HCT116 (cell line): ENCODE measurements at regions not wholly inside any gene's neighbourhood (a gene's known extent, or its start where the extent isn't known, plus 50 kb on each side); places are given as distances from the start of the nearest gene placed in this dataset.

Experiments
- ATAC-seq: fragments of 200-7000 bp; cut with Tn5 transposase; 2 replicates; pipeline ENCODE4 v1.9.1; 2020; ENCODE audit warnings: mild to moderate bottlenecking, moderate library complexity
- BruUV-seq: library from RNA; stranded (reverse); fragments of 400-500 nt; replicated peaks from 2 replicates; lab custom pipeline; 2021; lab: Mats Ljungman, UMichigan
- CTCF ChIA-PET: fragments of 300-600 bp; sonication (Branson Sonifier 250); formaldehyde crosslinking; loops from one replicate; lab custom pipeline; 2021; ENCODE audit warnings: antibody characterized with exemption; lab: Charles Lee
- POLR2A ChIA-PET: fragments of 300-600, 350-600 bp; sonication (Branson Sonifier 250); formaldehyde crosslinking; loops from one replicate; lab custom pipeline; 2021; ENCODE audit warnings: antibody characterized with exemption; lab: Charles Lee
- RAD21 ChIA-PET, 2 experiments: fragments of 300-600 bp; sonication (Branson Sonifier 250); formaldehyde crosslinking; loops; one replicate each; lab custom pipeline; 2023; ENCODE audit warnings: low total read pairs in 2 of 2; ENCODE audit not compliant: uncharacterized antibody in 2 of 2, unreplicated experiment in 2 of 2, low non-redundant PET in 1 of 2; lab: Charles Lee
- DNase-seq: peaks from one replicate; pipeline ENCODE4 v3.0.0-alpha.2; 2010; ENCODE audit warnings: low read depth, low spot score
- H2AFZ ChIP-seq: fragments of 200-600 bp; shearing (Covaris generic), sonication (generic); 2 replicates; pipeline ENCODE4 v1.6.1; 2017; ENCODE audit warnings: low read depth, mixed run types, mixed read lengths, antibody characterized with exemption, low read length; ENCODE audit not compliant: poor library complexity, severe bottlenecking
- H3K27ac ChIP-seq: 2 replicates; pipeline ENCODE4 v1.5.1; 2012; ENCODE audit warnings: low read depth, low read length
- H3K27me3 ChIP-seq: fragments of 200-600 bp; sonication (generic); 2 replicates; pipeline ENCODE4 v1.6.1; 2016; ENCODE audit warnings: mixed run types, low read length, mixed read lengths; ENCODE audit not compliant: insufficient read depth
- H3K36me3 ChIP-seq, 2 experiments: fragments of 200-500 bp in 1 of 2; fragments of 200-600 bp in 1 of 2; sonication (Bioruptor generic) in 1 of 2; sonication (generic) in 1 of 2; 2 replicates each; pipeline versions ENCODE4 v1.5.1 to v1.6.1; 2014 to 2016; ENCODE audit warnings: low read length in 2 of 2, inconsistent platforms in 1 of 2, mixed read lengths in 1 of 2, mixed run types in 1 of 2; ENCODE audit not compliant: insufficient read depth in 2 of 2, control insufficient read depth in 1 of 2
- H3K4me1 ChIP-seq, 2 experiments: fragments of 200-600 bp in 1 of 2; sonication (generic) in 1 of 2; 2 replicates each; pipeline versions ENCODE4 v1.5.1 to v1.6.1; 2012 to 2017; ENCODE audit warnings: low read length in 2 of 2, inconsistent platforms in 1 of 2, mild to moderate bottlenecking in 1 of 2, mixed read lengths in 1 of 2, mixed run types in 1 of 2, moderate library complexity in 1 of 2; ENCODE audit not compliant: insufficient read depth in 2 of 2, control insufficient read depth in 1 of 2
- H3K4me2 ChIP-seq: fragments of 200-600 bp; sonication (generic); 2 replicates; pipeline ENCODE4 v1.6.1; 2017; ENCODE audit warnings: mixed run types, low read length, mixed read lengths
- H3K4me3 ChIP-seq, 2 experiments: fragments of 200-600 bp in 1 of 2; sonication (generic) in 1 of 2; replicated peaks in 1 of 2; 2 replicates each; pipeline ENCODE4 v1.5.1; 2011 to 2016; ENCODE audit warnings: low read length in 2 of 2, control low read depth in 1 of 2, low read depth in 1 of 2, mild to moderate bottlenecking in 1 of 2, mixed read lengths in 1 of 2, mixed run types in 1 of 2
- H3K79me2 ChIP-seq: fragments of 200-600 bp; sonication (generic); 2 replicates; pipeline ENCODE4 v1.6.1; 2017; ENCODE audit warnings: mild to moderate bottlenecking, mixed run types, low read length, moderate library complexity, mixed read lengths; ENCODE audit not compliant: insufficient read depth
- H3K9ac ChIP-seq: fragments of 200-600 bp; sonication (generic); 2 replicates; pipeline ENCODE4 v1.6.1; 2016; ENCODE audit warnings: low read length, mixed read lengths
- H3K9me2 ChIP-seq: fragments of 200-600 bp; sonication (generic), shearing (Covaris generic); 2 replicates; pipeline ENCODE4 v1.6.1; 2017; ENCODE audit warnings: mixed run types, mild to moderate bottlenecking, moderate library complexity; ENCODE audit not compliant: insufficient read depth
- H3K9me3 ChIP-seq, 2 experiments: fragments of 200-500 bp in 1 of 2; fragments of 200-600 bp in 1 of 2; sonication (Bioruptor generic) in 1 of 2; sonication (generic) in 1 of 2; 2 replicates each; pipeline ENCODE4 v1.6.1; 2014 to 2017; ENCODE audit warnings: low read length in 2 of 2, mixed read lengths in 2 of 2, inconsistent platforms in 1 of 2, low read depth in 1 of 2, mild to moderate bottlenecking in 1 of 2, mixed run types in 1 of 2, moderate library complexity in 1 of 2; ENCODE audit not compliant: control insufficient read depth in 1 of 2, insufficient read depth in 1 of 2
- H4K20me1 ChIP-seq: fragments of 200-600 bp; sonication (generic), shearing (Covaris generic); 2 replicates; pipeline ENCODE4 v1.6.1; 2017; ENCODE audit warnings: mixed run types, mild to moderate bottlenecking, moderate library complexity; ENCODE audit not compliant: insufficient read depth
- EGR1 ChIP-seq: IDR thresholded peaks from 2 replicates; pipeline ENCODE4 v1.6.1; 2012; ENCODE audit warnings: low read depth
- ELF1 ChIP-seq: IDR thresholded peaks from 2 replicates; pipeline ENCODE4 v1.6.1; 2012; ENCODE audit warnings: low read depth, borderline replicate concordance
- EZH2 ChIP-seq: fragments of 200-600 bp; sonication (generic); IDR thresholded peaks from 2 replicates; pipeline ENCODE4 v1.6.1; 2017; ENCODE audit warnings: antibody characterized with exemption, mixed run types
- EZH2phosphoT487 ChIP-seq: fragments of 200-600 bp; IDR thresholded peaks from 2 replicates; pipeline ENCODE4 v1.6.1; 2018; ENCODE audit warnings: antibody characterized with exemption, borderline replicate concordance
- JUND ChIP-seq: IDR thresholded peaks from 2 replicates; pipeline ENCODE4 v1.6.1; 2012
- POLR2AphosphoS5 ChIP-seq: IDR thresholded peaks from 2 replicates; pipeline ENCODE4 v1.6.1; 2011; ENCODE audit warnings: mild to moderate bottlenecking, low read depth, low read length, moderate library complexity
- RAD21 ChIP-seq: IDR thresholded peaks from 2 replicates; pipeline ENCODE4 v1.6.1; 2012; ENCODE audit warnings: low read depth, mild to moderate bottlenecking
- SP1 ChIP-seq: IDR thresholded peaks from 2 replicates; pipeline ENCODE4 v1.6.1; 2012; ENCODE audit warnings: low read depth
- SRF ChIP-seq: IDR thresholded peaks from 2 replicates; pipeline ENCODE4 v1.6.1; 2012; ENCODE audit warnings: low read depth
- ZFX ChIP-seq: fragments of 450-650 bp; IDR thresholded peaks from 2 replicates; pipeline ENCODE4 v1.6.1; 2017
- ZNF274 ChIP-seq: fragments of 200-500 bp; sonication (Bioruptor generic); IDR thresholded peaks from 2 replicates; pipeline ENCODE4 v1.6.1; 2014; ENCODE audit warnings: mild to moderate bottlenecking, low read depth, low read length, inconsistent platforms
- intact Hi-C: fragments of 100-400 bp; cut with micrococcal nuclease; formaldehyde crosslinking; loops from 2 replicates; pipeline ENCODE4 v1.10.0; 2022
- TF ChIP-seq, protein P1 (sequence below): IDR thresholded peaks from 2 replicates; pipeline ENCODE4 v1.6.1; 2011; ENCODE audit warnings: mild to moderate bottlenecking, low read length, moderate library complexity; ENCODE audit not compliant: insufficient replicate concordance; ENCODE audit errors: extremely low read depth
- TF ChIP-seq, protein P2 (sequence below): IDR thresholded peaks from 2 replicates; pipeline ENCODE4 v1.6.1; 2012
- TF ChIP-seq, protein P3 (sequence below), 3 experiments: fragments of 200-600 bp in 1 of 3; sonication (generic) in 1 of 3; IDR thresholded peaks in 2 of 3; conservative IDR thresholded peaks in 1 of 3; 2 replicates each; pipeline ENCODE4 v1.5.1; 2012 to 2017; ENCODE audit warnings: low read depth in 2 of 3, low read length in 2 of 3, antibody characterized with exemption in 1 of 3, borderline replicate concordance in 1 of 3, control low read depth in 1 of 3, mild to moderate bottlenecking in 1 of 3, mixed read lengths in 1 of 3, mixed run types in 1 of 3, moderate library complexity in 1 of 3; ENCODE audit not compliant: insufficient read depth in 1 of 3

DNA sequence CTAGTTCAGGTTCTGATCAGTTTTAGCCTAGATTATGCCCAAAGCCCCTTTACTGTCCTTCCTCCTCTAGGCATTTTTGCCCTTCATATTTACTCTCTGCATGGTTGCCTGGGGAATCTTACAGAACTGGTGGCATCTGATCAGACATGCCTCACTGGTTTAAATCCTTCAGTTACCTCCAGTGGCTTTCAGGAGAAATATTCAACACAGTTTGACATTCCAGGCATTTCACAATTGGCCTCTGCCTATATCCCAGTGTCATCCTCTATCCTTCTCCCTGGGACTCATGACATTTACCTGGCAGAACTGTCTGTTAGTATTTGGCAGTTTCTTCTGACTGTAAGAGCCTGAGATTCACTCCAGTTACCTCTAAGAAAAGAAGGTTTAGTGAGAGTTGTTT lies 152.9 kb upstream of the MEIS1 start:
- no peaks in the 10 kb centered on the region for H3K36me3 ChIP-seq
- CTCF ChIA-PET: no interaction called here
- DNase-seq (no peak), ATAC-seq (no peak)
- H4K20me1 ChIP-seq: no peaks in the 10 kb centered on the region
- no peak overlapping the region for H3K9ac ChIP-seq
- no peaks in the 10 kb centered on the region for H3K4me1 ChIP-seq
- H2AFZ ChIP-seq: no peak overlapping the region
- BruUV-seq: no TSS peak
- no peak overlapping the region for H3K4me3 ChIP-seq
- no peaks in the 10 kb centered on the region for H3K79me2 ChIP-seq
- POLR2A ChIA-PET: no interaction called here
- TF ChIP-seq ELF1: no peak
- TF ChIP-seq, protein P1, sequence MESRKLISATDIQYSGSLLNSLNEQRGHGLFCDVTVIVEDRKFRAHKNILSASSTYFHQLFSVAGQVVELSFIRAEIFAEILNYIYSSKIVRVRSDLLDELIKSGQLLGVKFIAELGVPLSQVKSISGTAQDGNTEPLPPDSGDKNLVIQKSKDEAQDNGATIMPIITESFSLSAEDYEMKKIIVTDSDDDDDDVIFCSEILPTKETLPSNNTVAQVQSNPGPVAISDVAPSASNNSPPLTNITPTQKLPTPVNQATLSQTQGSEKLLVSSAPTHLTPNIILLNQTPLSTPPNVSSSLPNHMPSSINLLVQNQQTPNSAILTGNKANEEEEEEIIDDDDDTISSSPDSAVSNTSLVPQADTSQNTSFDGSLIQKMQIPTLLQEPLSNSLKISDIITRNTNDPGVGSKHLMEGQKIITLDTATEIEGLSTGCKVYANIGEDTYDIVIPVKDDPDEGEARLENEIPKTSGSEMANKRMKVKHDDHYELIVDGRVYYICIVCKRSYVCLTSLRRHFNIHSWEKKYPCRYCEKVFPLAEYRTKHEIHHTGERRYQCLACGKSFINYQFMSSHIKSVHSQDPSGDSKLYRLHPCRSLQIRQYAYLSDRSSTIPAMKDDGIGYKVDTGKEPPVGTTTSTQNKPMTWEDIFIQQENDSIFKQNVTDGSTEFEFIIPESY: no peak
- TF ChIP-seq SRF: no peak
- TF ChIP-seq ZFX: no peak
- no peak for TF ChIP-seq EZH2
- TF ChIP-seq EGR1: no peak
- no peak for TF ChIP-seq RAD21
- no peak overlapping the region for H3K27ac ChIP-seq
- intact Hi-C loops: no loop called here
- no peaks in the 10 kb centered on the region for H3K27me3 ChIP-seq
- no peaks in the 10 kb centered on the region for H3K9me2 ChIP-seq
- RAD21 ChIA-PET: no interaction called here
- H3K9me3 ChIP-seq: no peaks in the 10 kb centered on the region
- H3K4me2 ChIP-seq: no peak overlapping the region

DNA sequence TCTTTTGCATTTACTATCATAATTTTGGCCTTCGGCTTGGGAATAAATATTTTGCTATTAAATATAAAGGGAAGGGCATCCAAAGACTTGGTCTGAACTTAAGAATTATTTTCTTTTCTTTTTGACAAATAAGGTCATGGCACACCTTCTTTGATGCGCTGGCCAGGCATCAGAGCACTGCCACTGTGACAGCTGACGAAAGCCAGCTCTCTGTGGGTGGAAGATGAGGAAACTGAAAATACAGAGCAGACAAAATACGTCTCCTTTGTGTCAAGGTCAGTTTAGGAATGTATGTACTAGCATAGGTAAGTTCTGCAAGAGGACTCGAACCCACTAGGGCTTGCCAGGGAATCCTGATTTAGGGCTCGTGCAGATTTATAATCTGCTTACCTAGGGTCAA lies 155.9 kb upstream of the MEIS1 start:
- RAD21 ChIA-PET: no interaction called here
- Histone ChIP-seq H3K79me2 (no peaks in the 10 kb centered on the region), H4K20me1 (no peaks in the 10 kb centered on the region), H3K9me3 (no peaks in the 10 kb centered on the region), H3K4me3 (no peak overlapping the region), H3K4me1 (no peaks in the 10 kb centered on the region), H3K27ac (no peak overlapping the region), H3K36me3 (no peaks in the 10 kb centered on the region), H3K9ac (no peak overlapping the region), H3K27me3 (no peaks in the 10 kb centered on the region), H3K4me2 (no peak overlapping the region), H2AFZ (no peak overlapping the region), H3K9me2 (no peaks in the 10 kb centered on the region)
- POLR2A ChIA-PET: no interaction called here
- CTCF ChIA-PET: no interaction called here
- intact Hi-C loops: no loop called here
- BruUV-seq: no TSS peak
- no peak for ATAC-seq
- no peak for TF ChIP-seq ELF1
- TF ChIP-seq, protein P1: no peak
- TF ChIP-seq, protein P2, sequence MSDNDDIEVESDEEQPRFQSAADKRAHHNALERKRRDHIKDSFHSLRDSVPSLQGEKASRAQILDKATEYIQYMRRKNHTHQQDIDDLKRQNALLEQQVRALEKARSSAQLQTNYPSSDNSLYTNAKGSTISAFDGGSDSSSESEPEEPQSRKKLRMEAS: no peak
- no peak for TF ChIP-seq RAD21
- no peak for TF ChIP-seq SP1
- TF ChIP-seq EZH2phosphoT487: no peak
- TF ChIP-seq JUND: no peak
- no peak for TF ChIP-seq POLR2AphosphoS5
- TF ChIP-seq, protein P3, sequence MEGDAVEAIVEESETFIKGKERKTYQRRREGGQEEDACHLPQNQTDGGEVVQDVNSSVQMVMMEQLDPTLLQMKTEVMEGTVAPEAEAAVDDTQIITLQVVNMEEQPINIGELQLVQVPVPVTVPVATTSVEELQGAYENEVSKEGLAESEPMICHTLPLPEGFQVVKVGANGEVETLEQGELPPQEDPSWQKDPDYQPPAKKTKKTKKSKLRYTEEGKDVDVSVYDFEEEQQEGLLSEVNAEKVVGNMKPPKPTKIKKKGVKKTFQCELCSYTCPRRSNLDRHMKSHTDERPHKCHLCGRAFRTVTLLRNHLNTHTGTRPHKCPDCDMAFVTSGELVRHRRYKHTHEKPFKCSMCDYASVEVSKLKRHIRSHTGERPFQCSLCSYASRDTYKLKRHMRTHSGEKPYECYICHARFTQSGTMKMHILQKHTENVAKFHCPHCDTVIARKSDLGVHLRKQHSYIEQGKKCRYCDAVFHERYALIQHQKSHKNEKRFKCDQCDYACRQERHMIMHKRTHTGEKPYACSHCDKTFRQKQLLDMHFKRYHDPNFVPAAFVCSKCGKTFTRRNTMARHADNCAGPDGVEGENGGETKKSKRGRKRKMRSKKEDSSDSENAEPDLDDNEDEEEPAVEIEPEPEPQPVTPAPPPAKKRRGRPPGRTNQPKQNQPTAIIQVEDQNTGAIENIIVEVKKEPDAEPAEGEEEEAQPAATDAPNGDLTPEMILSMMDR (IDR thresholded peaks at IDR 0.05 in 2 of 3, conservative IDR thresholded peaks at IDR 0.05 in 1 of 3; ENCODE audit: borderline replicate concordance in 1 of 3, insufficient read depth in 1 of 3, low read depth in 2 of 3, low read length in 2 of 3): no peak
- TF ChIP-seq ZNF274: no peak
- DNase-seq: no peak
